Panc1 (cell line): ENCODE measurements at regions not wholly inside any gene's neighbourhood (a gene's known extent, or its start where the extent isn't known, plus 50 kb on each side); places are given as distances from the start of the nearest gene placed in this dataset.

Source experiments
- SIN3A ChIP-seq: IDR thresholded peaks from 2 replicates; pipeline ENCODE4 v1.6.1; 2012; ENCODE audit warnings: low read depth, mild to moderate bottlenecking, low read length, moderate library complexity, borderline replicate concordance; ENCODE audit not compliant: insufficient read depth
- TF ChIP-seq, protein P1 (sequence below): fragments of 450-650 bp; IDR thresholded peaks from 2 replicates; pipeline ENCODE4 v1.5.1; 2017; ENCODE audit warnings: mild to moderate bottlenecking

DNA sequence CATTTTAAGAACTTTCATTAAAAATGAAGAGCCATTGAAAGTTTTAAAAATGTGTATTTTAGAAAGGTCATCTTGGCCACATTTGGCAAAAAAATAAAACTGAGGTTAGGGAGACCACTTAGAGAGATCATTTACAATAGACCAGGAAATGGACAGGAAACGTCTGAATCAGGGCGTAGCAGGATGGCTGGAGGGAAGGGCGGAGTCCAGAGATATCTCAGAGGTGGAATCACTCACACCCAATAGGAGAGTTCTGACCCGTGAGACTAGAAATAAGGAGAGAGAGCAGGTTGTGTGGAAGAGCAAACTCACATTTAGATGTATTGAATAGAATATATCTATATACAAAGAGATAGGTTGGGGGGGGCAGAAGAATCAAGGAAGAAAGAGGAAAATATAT lies 373.4 kb downstream of the METTL4 start:
- TF ChIP-seq, protein P1, sequence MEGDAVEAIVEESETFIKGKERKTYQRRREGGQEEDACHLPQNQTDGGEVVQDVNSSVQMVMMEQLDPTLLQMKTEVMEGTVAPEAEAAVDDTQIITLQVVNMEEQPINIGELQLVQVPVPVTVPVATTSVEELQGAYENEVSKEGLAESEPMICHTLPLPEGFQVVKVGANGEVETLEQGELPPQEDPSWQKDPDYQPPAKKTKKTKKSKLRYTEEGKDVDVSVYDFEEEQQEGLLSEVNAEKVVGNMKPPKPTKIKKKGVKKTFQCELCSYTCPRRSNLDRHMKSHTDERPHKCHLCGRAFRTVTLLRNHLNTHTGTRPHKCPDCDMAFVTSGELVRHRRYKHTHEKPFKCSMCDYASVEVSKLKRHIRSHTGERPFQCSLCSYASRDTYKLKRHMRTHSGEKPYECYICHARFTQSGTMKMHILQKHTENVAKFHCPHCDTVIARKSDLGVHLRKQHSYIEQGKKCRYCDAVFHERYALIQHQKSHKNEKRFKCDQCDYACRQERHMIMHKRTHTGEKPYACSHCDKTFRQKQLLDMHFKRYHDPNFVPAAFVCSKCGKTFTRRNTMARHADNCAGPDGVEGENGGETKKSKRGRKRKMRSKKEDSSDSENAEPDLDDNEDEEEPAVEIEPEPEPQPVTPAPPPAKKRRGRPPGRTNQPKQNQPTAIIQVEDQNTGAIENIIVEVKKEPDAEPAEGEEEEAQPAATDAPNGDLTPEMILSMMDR = no peak
- no peak for TF ChIP-seq SIN3A
